ENCODE measurements at regions not wholly inside any gene's neighbourhood (a gene's known extent, or its start where the extent isn't known, plus 50 kb on each side); places are given as distances from the start of the nearest gene placed in this dataset.

GRCh38 chr1:238484121-238484520 is 593.4 kb upstream of the ZP4 start:
- no peaks in the 10 kb centered on the region for H3K9me3 ChIP-seq
- H3K4me3 ChIP-seq: no peak overlapping the region
- H3K27me3 ChIP-seq: no peaks in the 10 kb centered on the region
- H3K4me1 ChIP-seq: no peaks in the 10 kb centered on the region
- TF ChIP-seq POLR2AphosphoS5 (IDR thresholded peaks at IDR 0.05): no peak
- no peak for TF ChIP-seq POLR2A (IDR thresholded peaks at IDR 0.05)
- TF ChIP-seq CTCF (IDR thresholded peaks at IDR 0.05): no peak
- TF ChIP-seq EP300 (IDR thresholded peaks at IDR 0.05): no peak
- 71 to 81% methylated on average over 4 of the region's 4 CpGs for WGBS, 2 donors
- H3K36me3 ChIP-seq: no peaks in the 10 kb centered on the region
- DNase-seq (no peak), ATAC-seq (ENCODE audit: low FRiP score in 2 of 2) (no peak)
- no peak overlapping the region for H3K27ac ChIP-seq

DNA sequence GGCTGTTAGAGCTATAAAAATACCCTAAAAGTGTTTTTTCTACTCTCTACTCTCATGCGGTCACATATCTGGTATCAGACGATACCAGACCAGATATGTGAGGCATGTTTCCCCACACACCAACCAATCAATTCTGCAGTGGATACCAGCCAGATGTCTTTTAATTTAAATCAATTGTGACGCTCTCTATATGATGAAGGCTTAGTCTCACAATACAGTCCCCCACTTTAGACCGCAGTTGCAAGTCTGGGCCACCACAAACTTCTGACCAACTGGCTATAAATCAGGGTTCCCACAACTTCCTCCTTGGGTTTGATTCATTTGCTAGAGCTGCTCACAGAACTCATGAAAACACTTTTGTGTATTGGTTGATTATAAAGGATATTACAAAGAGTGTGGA is 586.1 kb upstream of the ZP4 start:
- ATAC-seq (ENCODE audit: low FRiP score in 2 of 2) (no peak), DNase-seq (no peak)
- no peak for TF ChIP-seq POLR2A (IDR thresholded peaks at IDR 0.05)
- no peak for TF ChIP-seq CTCF (IDR thresholded peaks at IDR 0.05)
- 66 to 67% methylated on average over 4 of the region's 4 CpGs for WGBS, 2 donors
- H3K4me3 ChIP-seq: no peak overlapping the region
- H3K9me3 ChIP-seq: no peaks in the 10 kb centered on the region
- no peaks in the 10 kb centered on the region for H3K27me3 ChIP-seq
- H3K4me1 ChIP-seq: no peaks in the 10 kb centered on the region
- no peaks in the 10 kb centered on the region for H3K36me3 ChIP-seq
- H3K27ac ChIP-seq: no peak overlapping the region

GRCh38 chr1:238475712-238476111 is 585.0 kb upstream of the ZP4 start:
- no peaks in the 10 kb centered on the region for H3K9me3 ChIP-seq
- no peak overlapping the region for H3K27ac ChIP-seq
- H3K36me3 ChIP-seq: no peaks in the 10 kb centered on the region
- no peaks in the 10 kb centered on the region for H3K4me1 ChIP-seq
- no peak overlapping the region for H3K4me3 ChIP-seq
- ATAC-seq (ENCODE audit: low FRiP score in 2 of 2): no peak
- TF ChIP-seq POLR2A (IDR thresholded peaks at IDR 0.05): no peak
- 73 to 75% methylated on average over 5 of the region's 5 CpGs for WGBS, 2 donors
- no peaks in the 10 kb centered on the region for H3K27me3 ChIP-seq
- no peak for DNase-seq

- no peak for DNase-seq
- Histone ChIP-seq H3K27ac (no peak overlapping the region), H3K27me3 (no peaks in the 10 kb centered on the region), H3K4me3 (no peak overlapping the region), H3K9me3 (no peaks in the 10 kb centered on the region), H3K36me3 (no peaks in the 10 kb centered on the region), H3K4me1 (no peaks in the 10 kb centered on the region)
- TF ChIP-seq EP300 (IDR thresholded peaks at IDR 0.05) (no peak), CTCF (IDR thresholded peaks at IDR 0.05) (no peak), POLR2A (IDR thresholded peaks at IDR 0.05) (no peak), POLR2AphosphoS5 (IDR thresholded peaks at IDR 0.05) (no peak)
- ATAC-seq (ENCODE audit: low FRiP score in 2 of 2): no peak
- 29 to 65% methylated on average over 3 of the region's 3 CpGs for WGBS, 2 donors
Observed at GRCh38 chr1:238474263-238474662, 583.5 kb upstream of the ZP4 start.

DNA sequence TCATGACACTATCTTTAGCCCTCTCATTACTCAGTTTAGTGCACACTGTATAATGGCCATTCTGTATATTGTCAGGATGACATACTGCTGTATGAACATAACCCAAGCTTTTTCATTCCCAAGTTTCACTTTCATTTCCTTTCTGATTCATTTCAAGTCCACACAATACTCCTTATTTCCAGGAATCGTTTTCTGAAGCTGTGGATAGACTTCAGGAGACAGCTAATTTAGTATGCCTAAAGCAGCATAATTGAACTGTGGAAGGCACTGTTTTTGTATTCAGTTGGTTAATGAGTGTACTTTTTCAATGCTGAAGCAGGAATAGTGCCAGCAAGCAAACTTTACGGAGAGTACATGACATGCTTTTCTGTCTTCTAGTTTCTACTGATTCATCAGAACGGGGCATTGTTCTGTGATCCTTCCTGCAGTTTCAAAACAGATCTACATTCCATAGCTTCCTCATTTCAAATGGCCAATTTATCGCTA is 578.5 kb upstream of the ZP4 start:
- Histone ChIP-seq H3K4me3 (peak overlapping the region in 2 of 4 donors; percentile 3 to 20), H3K9me3 (no peaks in the 10 kb centered on the region), H3K27me3 (no peaks in the 10 kb centered on the region), H3K36me3 (no peaks in the 10 kb centered on the region), H3K27ac (no peak overlapping the region), H3K4me1 (no peaks in the 10 kb centered on the region)
- 44 to 64% methylated on average over 4 of the region's 4 CpGs for WGBS, 2 donors
- DNase-seq (no peak), ATAC-seq (ENCODE audit: low FRiP score in 2 of 2) (no peak)
- no peak for TF ChIP-seq POLR2A (IDR thresholded peaks at IDR 0.05)
- TF ChIP-seq CTCF (IDR thresholded peaks at IDR 0.05): no peak
- TF ChIP-seq EP300 (IDR thresholded peaks at IDR 0.05): no peak
- no peak for TF ChIP-seq POLR2AphosphoS5 (IDR thresholded peaks at IDR 0.05)

All from upper lobe of left lung (tissue), 6 donors.